ENCODE measurements at regions not wholly inside any gene's neighbourhood (a gene's known extent, or its start where the extent isn't known, plus 50 kb on each side); places are given as distances from the start of the nearest gene placed in this dataset.

DNA sequence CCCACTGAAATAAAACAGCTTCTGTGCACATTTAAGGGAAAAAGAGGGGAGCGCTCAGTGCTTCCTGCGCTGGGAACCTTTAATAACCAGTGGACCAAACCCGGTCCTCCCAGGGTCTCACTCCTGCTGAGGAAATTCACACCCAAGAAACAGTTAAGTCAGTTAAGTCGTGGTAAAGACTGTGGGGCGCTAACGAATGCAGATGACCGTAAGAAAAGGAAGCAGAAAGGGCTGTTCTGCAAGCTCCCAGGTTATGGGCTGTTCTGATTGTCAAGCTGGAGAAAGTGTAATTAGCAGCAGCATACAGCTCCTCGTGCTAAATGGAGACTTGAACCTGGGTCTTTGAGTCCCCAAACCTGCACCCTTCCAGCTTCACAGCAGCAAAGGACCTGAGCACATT, 536.6 kb downstream of the NPHP4 start:
- no peak for DNase-seq

GRCh38 chr1:5455056-5455455, 537.2 kb downstream of the NPHP4 start:
- DNase-seq, result no peak

- no peak for DNase-seq
Observed at GRCh38 chr1:5453347-5453746, 538.9 kb downstream of the NPHP4 start.

GRCh38 chr1:5451671-5452070, 540.6 kb downstream of the NPHP4 start:
- no peak for DNase-seq

- no peak for DNase-seq
Observed at GRCh38 chr1:5448486-5448885, 543.7 kb downstream of the NPHP4 start.

GRCh38 chr1:5447503-5447960, 544.7 kb downstream of the NPHP4 start:
- DNase-seq, result no peak

DNA sequence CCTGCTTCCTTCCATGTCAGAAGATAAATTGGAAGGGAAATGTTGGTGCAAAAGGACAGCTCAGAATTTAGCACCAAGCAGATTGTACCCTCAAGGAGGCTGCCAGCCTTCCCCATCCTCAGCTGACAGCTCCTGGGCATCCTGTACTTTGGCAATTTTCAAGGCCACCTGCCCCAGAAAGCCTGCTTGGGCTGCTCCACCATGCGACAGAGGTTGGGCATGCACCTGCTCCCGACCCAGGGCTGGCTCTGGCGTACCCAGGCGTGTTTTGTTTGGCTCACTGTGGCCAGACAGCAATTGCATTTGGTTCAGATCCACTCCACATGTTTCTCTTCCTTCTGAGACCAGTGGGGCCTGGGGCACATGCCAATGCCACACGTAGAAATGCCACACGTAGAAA, 547.8 kb downstream of the NPHP4 start:
- DNase-seq, result no peak

GRCh38 chr1:5436808-5437207, 555.4 kb downstream of the NPHP4 start:
- DNase-seq, result no peak

GRCh38 chr1:5435414-5435813, 556.8 kb downstream of the NPHP4 start:
- no peak for DNase-seq

DNA sequence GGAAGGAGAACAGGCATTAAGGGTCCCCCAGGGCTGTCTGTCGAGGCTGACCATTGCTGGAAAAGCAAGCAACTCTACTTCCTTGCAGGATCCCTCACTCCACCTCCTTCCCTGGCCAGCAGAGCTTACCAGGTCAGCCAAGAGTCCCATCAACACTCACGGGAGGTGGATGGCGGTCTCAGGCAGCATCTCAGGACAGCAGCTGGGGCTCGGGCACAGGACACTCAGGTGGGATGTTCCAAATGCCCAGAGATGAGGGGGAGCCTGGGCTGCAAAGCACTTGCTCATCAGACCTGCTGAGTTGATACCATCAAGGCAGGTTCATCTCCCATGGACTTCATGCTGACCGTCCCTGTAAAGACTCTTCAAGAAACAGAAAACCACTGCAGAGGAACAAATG, 559.8 kb downstream of the NPHP4 start:
- no peak for DNase-seq

GRCh38 chr1:5430911-5431697, 561.1 kb downstream of the NPHP4 start:
- no peak for DNase-seq

DNA sequence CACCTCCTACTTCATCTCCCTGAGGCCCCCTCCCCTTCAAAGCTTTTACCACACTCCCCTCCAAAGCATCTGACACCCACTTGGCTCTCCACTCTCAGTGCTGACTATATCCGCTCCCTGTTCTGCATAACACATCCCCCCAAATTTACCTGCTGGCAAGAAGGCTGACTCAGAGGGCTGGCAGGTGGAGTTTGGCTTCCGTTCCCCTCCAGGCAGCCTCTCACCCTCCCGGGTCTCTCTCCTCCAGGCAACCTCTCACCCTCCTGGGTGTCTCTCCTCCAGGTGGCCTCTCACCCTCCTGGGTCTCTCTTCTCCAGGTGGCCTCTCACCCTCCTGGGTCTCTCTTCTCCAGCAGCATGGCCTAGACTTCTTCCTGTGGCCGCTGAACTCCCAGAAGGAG, 562.1 kb downstream of the NPHP4 start:
- no peak for DNase-seq

- no peak for DNase-seq
Observed at GRCh38 chr1:5428351-5428750, 563.9 kb downstream of the NPHP4 start.

GRCh38 chr1:5427026-5427613, 565.1 kb downstream of the NPHP4 start:
- no peak for DNase-seq

- no peak for DNase-seq
Observed at GRCh38 chr1:5424802-5425703, 567.2 kb downstream of the NPHP4 start.

- DNase-seq, result no peak
Observed at GRCh38 chr1:5423109-5423508, 569.1 kb downstream of the NPHP4 start.

DNA sequence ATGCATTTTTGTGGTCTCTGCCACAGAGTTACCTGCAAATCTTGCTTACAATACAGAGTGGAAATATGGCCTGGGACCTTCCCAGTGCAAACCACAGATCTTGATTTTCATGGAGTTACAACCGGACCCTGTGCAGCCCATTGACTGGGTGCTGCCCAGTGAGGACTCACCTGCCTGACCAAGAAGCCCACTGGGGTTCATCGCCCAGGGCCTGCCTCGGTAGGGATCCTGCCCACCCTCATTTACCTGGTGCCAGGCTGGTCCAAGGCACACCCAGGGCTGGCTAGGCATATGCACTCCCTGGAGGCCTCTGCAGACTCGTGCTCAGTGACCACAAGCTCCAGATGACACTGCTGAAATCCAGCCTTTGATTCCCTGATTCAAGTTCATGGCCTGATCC, 572.7 kb downstream of the NPHP4 start:
- no peak for DNase-seq

GRCh38 chr1:5416518-5416917, 575.7 kb downstream of the NPHP4 start:
- no peak for DNase-seq

- no peak for DNase-seq
Observed at GRCh38 chr1:5415606-5416005, 576.6 kb downstream of the NPHP4 start.

DNA sequence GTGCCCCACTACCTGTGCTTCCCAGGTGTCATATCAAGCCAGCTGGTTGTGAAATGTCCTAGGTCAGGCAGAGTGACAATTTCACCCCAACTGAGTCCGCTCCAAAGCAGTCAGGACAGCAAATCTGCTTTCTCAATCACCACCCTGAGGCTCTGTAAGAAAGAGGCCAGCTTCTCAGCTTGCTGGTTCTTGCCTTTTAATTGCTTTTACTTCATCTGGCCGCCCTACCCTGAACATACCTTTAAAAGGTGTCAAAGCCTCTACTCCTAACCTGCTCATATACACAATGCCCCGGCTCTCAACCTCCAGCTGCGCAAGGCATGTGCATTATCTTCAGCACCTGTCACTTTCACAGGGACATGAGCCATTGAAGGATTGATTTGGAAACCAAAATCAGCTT, 581.6 kb downstream of the NPHP4 start:
- DNase-seq, result no peak

GRCh38 chr1:5408401-5408800, 583.8 kb downstream of the NPHP4 start:
- DNase-seq, result no peak

- DNase-seq, result no peak
Observed at GRCh38 chr1:5405263-5405662, 587.0 kb downstream of the NPHP4 start.

- DNase-seq, result no peak
Observed at GRCh38 chr1:5404412-5405203, 587.6 kb downstream of the NPHP4 start.

Measured in inflammatory macrophage treated with lipopolysaccharide for 1 hour (primary cell).